ENCODE measurements at regions not wholly inside any gene's neighbourhood (a gene's known extent, or its start where the extent isn't known, plus 50 kb on each side); places are given as distances from the start of the nearest gene placed in this dataset.

DNA sequence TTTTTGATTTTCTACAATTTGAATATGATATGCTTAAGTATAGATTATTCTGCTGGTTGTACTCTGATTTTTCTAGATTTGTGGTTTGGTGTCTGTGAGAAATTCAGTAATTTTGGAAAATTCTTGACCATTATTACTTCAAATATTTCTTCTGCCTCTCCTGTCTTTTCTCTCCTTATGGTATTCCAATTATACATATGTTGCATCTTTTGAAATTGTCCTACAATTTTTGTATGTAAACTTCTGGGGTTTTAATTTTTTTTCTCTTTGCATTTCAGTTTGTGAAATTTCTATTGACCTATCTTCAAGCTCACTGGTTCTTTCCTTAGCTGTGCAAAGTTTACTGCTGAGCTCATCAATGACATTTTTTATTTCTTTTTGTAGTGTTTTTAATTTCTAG lies 534.4 kb upstream of the SLC35B3 start:
- POLR2A ChIA-PET = no interaction called here
- no TSS peak for BruUV-seq (replicated peaks)
- no peak overlapping the region for H3K9ac ChIP-seq (ENCODE audit: low read length)

More for the DNA sequence above, 534.4 kb upstream of the SLC35B3 start:
- Histone ChIP-seq H3K27ac (ENCODE audit: low read depth, low read length) (no peak overlapping the region), H3K9me3 (ENCODE audit: control insufficient read depth in 1 of 2, insufficient read depth in 1 of 2, low read depth in 1 of 2, low read length in 2 of 2) (peaks cover 0 to 4% of the 10 kb centered on the region in 2 experiments; a peak in 2 of 4 replicates), H3K9me2 (ENCODE audit: insufficient read depth) (no peaks in the 10 kb centered on the region), H3K79me2 (ENCODE audit: insufficient read depth, low read length) (no peaks in the 10 kb centered on the region), H3K4me3 (replicated peaks in 1 of 2; ENCODE audit: low read depth in 1 of 2, low read length in 2 of 2) (no peak overlapping the region), H3K4me2 (ENCODE audit: low read length) (no peak overlapping the region), H4K20me1 (ENCODE audit: insufficient read depth) (no peaks in the 10 kb centered on the region), H3K27me3 (ENCODE audit: insufficient read depth, low read length) (no peaks in the 10 kb centered on the region), H2AFZ (ENCODE audit: low read depth, low read length, poor library complexity, severe bottlenecking) (no peak overlapping the region), H3K4me1 (ENCODE audit: control insufficient read depth in 1 of 2, insufficient read depth in 2 of 2, low read length in 2 of 2) (peaks cover 0 to 2% of the 10 kb centered on the region in 2 experiments; a peak in 1 of 4 replicates), H3K36me3 (ENCODE audit: control insufficient read depth in 1 of 2, insufficient read depth in 2 of 2, low read length in 2 of 2) (no peaks in the 10 kb centered on the region)
- RAD21 ChIA-PET (ENCODE audit: low non-redundant PET in 1 of 2, low total read pairs in 2 of 2, uncharacterized antibody in 2 of 2, unreplicated experiment in 2 of 2) = no interaction called here
- intact Hi-C loops (cut with micrococcal nuclease) = no loop called here
- ATAC-seq = no peak
- DNase-seq (ENCODE audit: low read depth, low spot score) = no peak
- CTCF ChIA-PET = interaction anchor here (1.8 kb wide), 1 partner anchor 13 kb away, joined by 7 read pairs; no protein-coding TSS in a partner anchor
- TF ChIP-seq ELF1 (IDR thresholded peaks at IDR 0.05; ENCODE audit: borderline replicate concordance, low read depth) (no peak), ZFX (IDR thresholded peaks at IDR 0.05) (no peak), ATF3 (IDR thresholded peaks at IDR 0.05) (no peak), POLR2AphosphoS5 (IDR thresholded peaks at IDR 0.05; ENCODE audit: low read depth, low read length) (no peak), JUND (IDR thresholded peaks at IDR 0.05) (no peak), SIN3A (IDR thresholded peaks at IDR 0.05; ENCODE audit: low read depth) (no peak), EZH2phosphoT487 (IDR thresholded peaks at IDR 0.05; ENCODE audit: borderline replicate concordance) (no peak), CEBPB (IDR thresholded peaks at IDR 0.05; ENCODE audit: low read depth) (no peak), EZH2 (IDR thresholded peaks at IDR 0.05) (no peak), SP1 (IDR thresholded peaks at IDR 0.05; ENCODE audit: low read depth) (no peak), RAD21 (IDR thresholded peaks at IDR 0.05; ENCODE audit: low read depth) (no peak), SRF (IDR thresholded peaks at IDR 0.05; ENCODE audit: low read depth) (no peak), REST (IDR thresholded peaks at IDR 0.05; ENCODE audit: low read depth) (no peak), TCF7L2 (IDR thresholded peaks at IDR 0.05; ENCODE audit: borderline replicate concordance, extremely low read depth, insufficient read depth, insufficient read length) (no peak)
- TF ChIP-seq, protein P1, sequence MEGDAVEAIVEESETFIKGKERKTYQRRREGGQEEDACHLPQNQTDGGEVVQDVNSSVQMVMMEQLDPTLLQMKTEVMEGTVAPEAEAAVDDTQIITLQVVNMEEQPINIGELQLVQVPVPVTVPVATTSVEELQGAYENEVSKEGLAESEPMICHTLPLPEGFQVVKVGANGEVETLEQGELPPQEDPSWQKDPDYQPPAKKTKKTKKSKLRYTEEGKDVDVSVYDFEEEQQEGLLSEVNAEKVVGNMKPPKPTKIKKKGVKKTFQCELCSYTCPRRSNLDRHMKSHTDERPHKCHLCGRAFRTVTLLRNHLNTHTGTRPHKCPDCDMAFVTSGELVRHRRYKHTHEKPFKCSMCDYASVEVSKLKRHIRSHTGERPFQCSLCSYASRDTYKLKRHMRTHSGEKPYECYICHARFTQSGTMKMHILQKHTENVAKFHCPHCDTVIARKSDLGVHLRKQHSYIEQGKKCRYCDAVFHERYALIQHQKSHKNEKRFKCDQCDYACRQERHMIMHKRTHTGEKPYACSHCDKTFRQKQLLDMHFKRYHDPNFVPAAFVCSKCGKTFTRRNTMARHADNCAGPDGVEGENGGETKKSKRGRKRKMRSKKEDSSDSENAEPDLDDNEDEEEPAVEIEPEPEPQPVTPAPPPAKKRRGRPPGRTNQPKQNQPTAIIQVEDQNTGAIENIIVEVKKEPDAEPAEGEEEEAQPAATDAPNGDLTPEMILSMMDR (IDR thresholded peaks at IDR 0.05 in 2 of 3, conservative IDR thresholded peaks at IDR 0.05 in 1 of 3; ENCODE audit: borderline replicate concordance in 1 of 3, insufficient read depth in 1 of 3, low read depth in 2 of 3, low read length in 2 of 3) = no peak
